ENCODE measurements at regions not wholly inside any gene's neighbourhood (a gene's known extent, or its start where the extent isn't known, plus 50 kb on each side); places are given as distances from the start of the nearest gene placed in this dataset.

GRCh38 chr1:56146449-56146848 lies 432.9 kb downstream of the PLPP3 start:
- no peak for DNase-seq (ENCODE audit: low spot score)
- no peak for TF ChIP-seq NFE2L1 (CRISPR knock-in tag; IDR thresholded peaks at IDR 0.05)
- TF ChIP-seq OVOL2 (CRISPR knock-in tag; IDR thresholded peaks at IDR 0.05; ENCODE audit: borderline replicate concordance) = no peak
- TF ChIP-seq CTCF (IDR thresholded peaks at IDR 0.05) = no peak
- TF ChIP-seq SMAD3 (CRISPR knock-in tag; IDR thresholded peaks at IDR 0.05; ENCODE audit: borderline replicate concordance) = no peak
- no peak for TF ChIP-seq ETV6 (CRISPR knock-in tag; IDR thresholded peaks at IDR 0.05)
- TF ChIP-seq ARID4B (CRISPR knock-in tag; IDR thresholded peaks at IDR 0.05; ENCODE audit: borderline replicate concordance) = no peak
- TF ChIP-seq STAT6 (CRISPR knock-in tag; conservative IDR thresholded peaks at IDR 0.05; ENCODE audit: low read depth) = no peak
- TF ChIP-seq FOXK1 (CRISPR knock-in tag; IDR thresholded peaks at IDR 0.05) = no peak
- TF ChIP-seq SMAD4 (CRISPR knock-in tag; IDR thresholded peaks at IDR 0.05) = no peak
- no peak for TF ChIP-seq ATF2 (CRISPR knock-in tag; IDR thresholded peaks at IDR 0.05; ENCODE audit: borderline replicate concordance, low read depth)
- TF ChIP-seq MAX (CRISPR knock-in tag; IDR thresholded peaks at IDR 0.05) = no peak
- no peak for TF ChIP-seq CBFB (CRISPR knock-in tag; IDR thresholded peaks at IDR 0.05; ENCODE audit: low read depth)
- ChIA-PET CTCF (interaction anchor here (0.9 to 1.0 kb wide), 2 partner anchors 9 to 438 kb away, joined by 3 read pairs; no protein-coding TSS in a partner anchor), POLR2A (no interaction called here)
- no peak overlapping the region for H3K4me3 Mint-ChIP-seq
- peaks cover 3% of the 10 kb centered on the region; the same call in 1 of the 2 replicates for H3K9me3 Mint-ChIP-seq
- H3K27me3 Mint-ChIP-seq (ENCODE audit: low read depth) = no peaks in the 10 kb centered on the region
- no peaks in the 10 kb centered on the region for H3K4me1 Mint-ChIP-seq
- no peaks in the 10 kb centered on the region for H3K36me3 Mint-ChIP-seq
- no peak overlapping the region for H3K27ac Mint-ChIP-seq
- no peak for ATAC-seq

- ATAC-seq = 0 out of 2 replicates have a peak, but pooled peaks have one; percentile 24
These were observed 433.8 kb downstream of the PLPP3 start for GRCh38 chr1:56145581-56145980.

More at GRCh38 chr1:56145581-56145980, 433.8 kb downstream of the PLPP3 start:
- Mint-ChIP-seq H3K36me3 (no peaks in the 10 kb centered on the region), H3K27me3 (ENCODE audit: low read depth) (no peaks in the 10 kb centered on the region), H3K4me1 (no peaks in the 10 kb centered on the region), H3K4me3 (no peak overlapping the region), H3K27ac (no peak overlapping the region), H3K9me3 (peaks cover 3% of the 10 kb centered on the region; the same call in 1 of the 2 replicates)
- no peak for DNase-seq (ENCODE audit: low spot score)
- TF ChIP-seq ERG (CRISPR knock-in tag; IDR thresholded peaks at IDR 0.05) (no peak), CREB1 (CRISPR knock-in tag; IDR thresholded peaks at IDR 0.05) (no peak), ZNF219 (CRISPR knock-in tag; IDR thresholded peaks at IDR 0.05; ENCODE audit: borderline replicate concordance) (no peak), TEAD4 (CRISPR knock-in tag; IDR thresholded peaks at IDR 0.05) (no peak), ATF3 (CRISPR knock-in tag; conservative IDR thresholded peaks at IDR 0.05) (no peak)
- CTCF ChIA-PET = no interaction called here
- POLR2A ChIA-PET = no interaction called here
